Activated T-cell treated with anti-CD3 and anti-CD28 coated beads for 1 hour (primary cell): ENCODE measurements at regions not wholly inside any gene's neighbourhood (a gene's known extent, or its start where the extent isn't known, plus 50 kb on each side); places are given as distances from the start of the nearest gene placed in this dataset.
"Not testable (repeated sequence)": the region's sequence is repeated elsewhere in the genome, so short reads cannot be mapped to it uniquely, and the experiment has no call there.

Experiments used
- DNase-seq: peaks from one replicate; pipeline ENCODE4 v3.0.0-alpha.2; 2020; ENCODE audit warnings: low read depth

DNA sequence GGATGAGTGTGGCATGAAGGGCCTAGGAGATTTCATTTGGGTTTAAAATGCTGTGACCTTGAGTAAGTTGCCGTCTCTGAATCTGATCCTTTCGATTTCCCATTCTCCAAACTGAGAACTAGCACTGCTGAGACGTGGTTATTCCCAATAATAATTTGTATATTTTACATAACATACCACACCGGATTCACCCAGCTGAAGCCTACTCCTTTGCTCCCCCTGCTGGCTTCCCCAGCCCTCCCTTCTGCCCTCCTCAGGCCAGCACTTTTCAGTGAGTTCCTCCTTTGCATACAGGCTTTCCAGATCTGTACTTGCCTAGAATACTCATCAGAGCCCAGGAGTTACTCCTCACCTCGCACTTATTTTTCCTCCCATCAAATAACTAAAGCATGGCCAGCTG lies 255.1 kb downstream of the OR4F29 start:
- not testable (repeated sequence) for DNase-seq

DNA sequence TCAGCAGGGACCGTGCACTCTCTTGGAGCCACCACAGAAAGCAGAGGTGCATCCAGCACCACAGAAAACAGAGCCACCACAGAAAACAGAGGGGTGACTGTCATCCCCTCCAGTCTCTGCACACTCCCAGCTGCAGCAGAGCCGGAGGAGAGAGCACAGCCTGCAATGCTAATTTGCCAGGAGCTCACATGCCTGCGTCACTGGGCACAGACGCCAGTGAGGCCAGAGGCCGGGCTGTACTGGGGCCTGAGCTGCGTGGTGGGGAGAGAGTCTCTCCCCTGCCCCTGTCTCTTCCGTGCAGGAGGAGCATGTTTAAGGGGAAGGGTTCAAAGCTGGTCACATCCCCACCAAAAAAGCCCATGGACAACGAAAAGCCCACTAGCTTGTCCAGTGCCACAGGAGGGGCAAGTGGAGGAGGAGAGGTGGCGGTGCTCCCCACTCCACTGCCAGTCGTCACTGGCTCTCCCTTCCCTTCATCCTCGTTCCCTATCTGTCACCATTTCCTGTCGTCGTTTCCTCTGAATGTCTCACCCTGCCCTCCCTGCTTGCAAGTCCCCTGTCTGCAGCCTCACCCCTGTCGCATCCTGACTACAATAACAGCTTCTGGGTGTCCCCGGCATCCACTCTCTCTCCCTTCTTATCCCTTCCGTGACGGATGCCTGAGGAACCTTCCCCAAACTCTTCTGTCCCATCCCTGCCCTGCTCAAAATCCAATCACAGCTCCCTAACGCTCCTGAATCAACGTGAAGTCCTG lies 260.0 kb downstream of the OR4F29 start:
- DNase-seq: not testable (repeated sequence)

DNA sequence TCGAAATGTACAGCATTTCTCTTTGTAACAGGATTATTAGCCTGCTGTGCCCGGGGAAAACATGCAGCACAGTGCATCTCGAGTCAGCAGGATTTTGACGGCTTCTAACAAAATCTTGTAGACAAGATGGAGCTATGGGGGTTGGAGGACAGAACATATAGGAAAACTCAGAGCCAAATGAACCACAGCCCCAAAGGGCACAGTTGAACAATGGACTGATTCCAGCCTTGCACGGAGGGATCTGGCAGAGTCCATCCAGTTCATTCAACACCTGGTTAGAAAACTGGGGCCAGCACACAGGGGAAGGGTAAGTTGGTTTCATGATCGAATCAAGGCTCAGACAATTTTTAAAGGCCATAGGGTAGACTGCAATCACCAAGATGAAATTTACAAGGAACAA lies 260.8 kb downstream of the OR4F29 start:
- DNase-seq: not testable (repeated sequence)

DNA sequence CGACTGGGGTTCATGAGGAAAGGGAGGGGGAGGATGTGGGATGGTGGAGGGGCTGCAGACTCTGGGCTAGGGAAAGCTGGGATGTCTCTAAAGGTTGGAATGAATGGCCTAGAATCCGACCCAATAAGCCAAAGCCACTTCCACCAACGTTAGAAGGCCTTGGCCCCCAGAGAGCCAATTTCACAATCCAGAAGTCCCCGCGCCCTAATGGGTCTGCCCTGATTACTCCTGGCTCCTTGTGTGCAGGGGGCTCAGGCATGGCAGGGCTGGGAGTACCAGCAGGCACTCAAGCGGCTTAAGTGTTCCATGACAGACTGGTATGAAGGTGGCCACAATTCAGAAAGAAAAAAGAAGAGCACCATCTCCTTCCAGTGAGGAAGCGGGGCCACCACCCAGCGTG lies 261.6 kb downstream of the OR4F29 start:
- DNase-seq: not testable (repeated sequence)

DNA sequence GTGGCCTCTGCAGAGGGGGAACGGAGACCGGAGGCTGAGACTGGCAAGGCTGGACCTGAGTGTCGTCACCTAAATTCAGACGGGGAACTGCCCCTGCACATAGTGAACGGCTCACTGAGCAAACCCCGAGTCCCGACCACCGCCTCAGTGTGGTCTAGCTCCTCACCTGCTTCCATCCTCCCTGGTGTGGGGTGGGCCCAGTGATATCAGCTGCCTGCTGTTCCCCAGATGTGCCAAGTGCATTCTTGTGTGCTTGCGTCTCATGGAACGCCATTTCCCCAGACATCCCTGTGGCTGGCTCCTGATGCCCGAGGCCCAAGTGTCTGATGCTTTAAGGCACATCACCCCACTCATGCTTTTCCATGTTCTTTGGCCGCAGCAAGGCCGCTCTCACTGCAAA lies 262.2 kb downstream of the OR4F29 start:
- not testable (repeated sequence) for DNase-seq

DNA sequence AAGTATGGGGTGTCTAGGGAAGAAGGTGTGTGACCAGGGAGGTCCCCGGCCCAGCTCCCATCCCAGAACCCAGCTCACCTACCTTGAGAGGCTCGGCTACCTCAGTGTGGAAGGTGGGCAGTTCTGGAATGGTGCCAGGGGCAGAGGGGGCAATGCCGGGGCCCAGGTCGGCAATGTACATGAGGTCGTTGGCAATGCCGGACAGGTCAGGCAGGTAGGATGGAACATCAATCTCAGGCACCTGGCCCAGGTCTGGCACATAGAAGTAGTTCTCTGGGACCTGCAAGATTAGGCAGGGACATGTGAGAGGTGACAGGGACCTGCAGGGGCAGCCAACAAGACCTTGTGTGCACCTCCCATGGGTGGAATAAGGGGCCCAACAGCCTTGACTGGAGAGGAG lies 264.2 kb downstream of the OR4F29 start:
- not testable (repeated sequence) for DNase-seq

DNA sequence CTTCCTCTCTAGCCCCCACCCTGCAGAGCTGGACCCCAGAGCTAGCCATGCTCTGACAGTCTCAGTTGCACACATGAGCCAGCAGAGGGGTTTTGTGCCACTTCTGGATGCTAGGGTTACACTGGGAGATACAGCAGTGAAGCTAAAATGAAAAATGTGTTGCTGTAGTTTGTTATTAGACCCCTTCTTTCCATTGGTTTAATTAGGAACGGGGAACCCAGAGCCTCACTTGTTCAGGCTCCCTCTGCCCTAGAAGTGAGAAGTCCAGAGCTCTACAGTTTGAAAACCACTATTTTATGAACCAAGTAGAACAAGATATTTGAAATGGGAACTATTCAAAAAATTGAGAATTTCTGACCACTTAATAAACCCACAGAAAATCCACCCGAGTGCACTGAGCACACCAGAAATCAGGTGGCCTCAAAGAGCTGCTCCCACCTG lies 264.8 kb downstream of the OR4F29 start:
- DNase-seq: not testable (repeated sequence)

DNA sequence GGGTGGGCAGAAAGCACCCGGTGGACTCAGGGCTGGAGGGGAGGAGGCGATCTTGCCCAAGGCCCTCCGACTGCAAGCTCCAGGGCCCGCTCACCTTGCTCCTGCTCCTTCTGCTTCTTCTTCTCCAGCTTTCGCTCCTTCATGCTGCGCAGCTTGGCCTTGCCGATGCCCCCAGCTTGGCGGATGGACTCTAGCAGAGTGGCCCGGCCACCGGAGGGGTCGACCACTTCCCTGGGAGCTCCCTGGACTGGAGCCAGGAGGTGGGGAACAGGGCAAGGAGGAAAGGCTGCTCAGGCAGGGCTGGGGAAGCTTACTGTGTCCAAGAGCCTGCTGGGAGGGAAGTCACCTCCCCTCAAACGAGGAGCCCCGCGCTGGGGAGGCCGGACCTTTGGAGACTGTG lies 265.3 kb downstream of the OR4F29 start:
- DNase-seq: not testable (repeated sequence)

DNA sequence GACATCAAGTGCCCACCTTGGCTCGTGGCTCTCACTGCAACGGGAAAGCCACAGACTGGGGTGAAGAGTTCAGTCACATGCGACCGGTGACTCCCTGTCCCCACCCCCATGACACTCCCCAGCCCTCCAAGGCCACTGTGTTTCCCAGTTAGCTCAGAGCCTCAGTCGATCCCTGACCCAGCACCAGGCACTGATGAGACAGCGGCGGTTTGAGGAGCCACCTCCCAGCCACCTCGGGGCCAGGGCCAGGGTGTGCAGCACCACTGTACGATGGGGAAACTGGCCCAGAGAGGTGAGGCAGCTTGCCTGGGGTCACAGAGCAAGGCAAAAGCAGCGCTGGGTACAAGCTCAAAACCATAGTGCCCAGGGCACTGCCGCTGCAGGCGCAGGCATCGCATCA lies 266.0 kb downstream of the OR4F29 start:
- DNase-seq: not testable (repeated sequence)

DNA sequence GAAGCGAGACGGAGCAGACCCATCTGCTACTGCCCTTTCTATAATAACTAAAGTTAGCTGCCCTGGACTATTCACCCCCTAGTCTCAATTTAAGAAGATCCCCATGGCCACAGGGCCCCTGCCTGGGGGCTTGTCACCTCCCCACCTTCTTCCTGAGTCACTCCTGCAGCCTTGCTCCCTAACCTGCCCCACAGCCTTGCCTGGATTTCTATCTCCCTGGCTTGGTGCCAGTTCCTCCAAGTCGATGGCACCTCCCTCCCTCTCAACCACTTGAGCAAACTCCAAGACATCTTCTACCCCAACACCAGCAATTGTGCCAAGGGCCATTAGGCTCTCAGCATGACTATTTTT lies 267.2 kb downstream of the OR4F29 start:
- DNase-seq: not testable (repeated sequence)

DNA sequence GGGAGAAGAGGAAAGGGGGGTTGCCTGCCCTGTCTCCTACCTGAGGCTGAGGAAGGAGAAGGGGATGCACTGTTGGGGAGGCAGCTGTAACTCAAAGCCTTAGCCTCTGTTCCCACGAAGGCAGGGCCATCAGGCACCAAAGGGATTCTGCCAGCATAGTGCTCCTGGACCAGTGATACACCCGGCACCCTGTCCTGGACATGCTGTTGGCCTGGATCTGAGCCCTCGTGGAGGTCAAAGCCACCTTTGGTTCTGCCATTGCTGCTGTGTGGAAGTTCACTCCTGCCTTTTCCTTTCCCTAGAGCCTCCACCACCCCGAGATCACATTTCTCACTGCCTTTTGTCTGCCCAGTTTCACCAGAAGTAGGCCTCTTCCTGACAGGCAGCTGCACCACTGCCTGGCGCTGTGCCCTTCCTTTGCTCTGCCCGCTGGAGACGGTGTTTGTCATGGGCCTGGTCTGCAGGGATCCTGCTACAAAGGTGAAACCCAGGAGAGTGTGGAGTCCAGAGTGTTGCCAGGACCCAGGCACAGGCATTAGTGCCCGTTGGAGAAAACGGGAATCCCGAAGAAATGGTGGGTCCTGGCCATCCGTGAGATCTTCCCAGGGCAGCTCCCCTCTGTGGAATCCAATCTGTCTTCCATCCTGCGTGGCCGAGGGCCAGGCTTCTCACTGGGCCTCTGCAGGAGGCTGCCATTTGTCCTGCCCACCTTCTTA lies 267.7 kb downstream of the OR4F29 start:
- not testable (repeated sequence) for DNase-seq

DNA sequence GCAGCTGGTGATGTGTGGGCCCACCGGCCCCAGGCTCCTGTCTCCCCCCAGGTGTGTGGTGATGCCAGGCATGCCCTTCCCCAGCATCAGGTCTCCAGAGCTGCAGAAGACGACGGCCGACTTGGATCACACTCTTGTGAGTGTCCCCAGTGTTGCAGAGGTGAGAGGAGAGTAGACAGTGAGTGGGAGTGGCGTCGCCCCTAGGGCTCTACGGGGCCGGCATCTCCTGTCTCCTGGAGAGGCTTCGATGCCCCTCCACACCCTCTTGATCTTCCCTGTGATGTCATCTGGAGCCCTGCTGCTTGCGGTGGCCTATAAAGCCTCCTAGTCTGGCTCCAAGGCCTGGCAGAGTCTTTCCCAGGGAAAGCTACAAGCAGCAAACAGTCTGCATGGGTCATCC lies 268.4 kb downstream of the OR4F29 start:
- DNase-seq: not testable (repeated sequence)

DNA sequence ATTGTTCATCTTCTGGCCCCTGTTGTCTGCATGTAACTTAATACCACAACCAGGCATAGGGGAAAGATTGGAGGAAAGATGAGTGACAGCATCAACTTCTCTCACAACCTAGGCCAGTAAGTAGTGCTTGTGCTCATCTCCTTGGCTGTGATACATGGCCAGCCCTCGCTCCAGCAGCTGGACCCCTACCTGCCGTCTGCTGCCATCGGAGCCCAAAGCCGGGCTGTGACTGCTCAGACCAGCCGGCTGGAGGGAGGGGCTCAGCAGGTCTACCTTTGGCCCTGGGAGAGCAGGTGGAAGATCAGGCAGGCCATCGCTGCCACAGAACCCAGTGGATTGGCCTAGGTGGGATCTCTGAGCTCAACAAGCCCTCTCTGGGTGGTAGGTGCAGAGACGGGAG lies 268.8 kb downstream of the OR4F29 start:
- DNase-seq: not testable (repeated sequence)

DNA sequence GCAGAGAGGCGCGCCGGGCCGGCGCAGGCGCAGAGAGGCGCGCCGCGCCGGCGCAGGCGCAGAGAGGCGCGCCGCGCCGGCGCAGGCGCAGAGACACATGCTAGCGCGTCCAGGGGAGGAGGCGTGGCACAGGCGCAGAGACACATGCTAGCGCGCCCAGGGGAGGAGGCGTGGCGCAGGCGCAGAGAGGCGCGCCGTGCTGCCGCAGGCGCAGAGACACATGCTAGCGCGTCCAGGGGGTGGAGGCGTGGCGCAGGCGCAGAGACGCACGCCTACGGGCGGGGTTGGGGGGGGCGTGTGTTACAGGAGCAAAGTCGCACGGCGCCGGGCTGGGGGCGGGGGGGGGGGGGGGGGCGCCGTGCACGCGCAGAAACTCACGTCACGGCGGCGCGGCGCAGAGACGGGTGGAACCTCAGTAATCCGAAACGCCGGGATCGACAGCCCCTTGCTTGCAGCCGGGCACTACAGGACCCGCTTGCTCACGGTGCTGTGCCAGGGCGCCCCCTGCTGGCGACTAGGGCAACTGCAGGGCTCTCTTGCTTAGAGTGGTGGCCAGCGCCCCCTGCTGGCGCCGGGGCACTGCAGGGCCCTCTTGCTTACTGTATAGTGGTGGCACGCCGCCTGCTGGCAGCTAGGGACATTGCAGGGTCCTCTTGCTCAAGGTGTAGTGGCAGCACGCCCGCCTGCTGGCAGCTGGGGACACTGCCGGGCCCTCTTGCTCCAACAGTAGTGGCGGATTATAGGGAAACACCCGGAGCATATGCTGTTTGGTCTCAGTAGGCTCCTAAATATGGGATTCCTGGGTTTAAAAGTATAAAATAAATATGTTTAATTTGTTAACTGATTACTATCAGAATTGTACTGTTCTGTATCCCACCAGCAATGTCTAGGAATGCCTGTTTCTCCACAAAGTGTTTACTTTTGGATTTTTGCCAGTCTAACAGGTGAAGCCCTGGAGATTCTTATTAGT lies 269.9 kb downstream of the OR4F29 start:
- DNase-seq: peak; percentile 35

DNA sequence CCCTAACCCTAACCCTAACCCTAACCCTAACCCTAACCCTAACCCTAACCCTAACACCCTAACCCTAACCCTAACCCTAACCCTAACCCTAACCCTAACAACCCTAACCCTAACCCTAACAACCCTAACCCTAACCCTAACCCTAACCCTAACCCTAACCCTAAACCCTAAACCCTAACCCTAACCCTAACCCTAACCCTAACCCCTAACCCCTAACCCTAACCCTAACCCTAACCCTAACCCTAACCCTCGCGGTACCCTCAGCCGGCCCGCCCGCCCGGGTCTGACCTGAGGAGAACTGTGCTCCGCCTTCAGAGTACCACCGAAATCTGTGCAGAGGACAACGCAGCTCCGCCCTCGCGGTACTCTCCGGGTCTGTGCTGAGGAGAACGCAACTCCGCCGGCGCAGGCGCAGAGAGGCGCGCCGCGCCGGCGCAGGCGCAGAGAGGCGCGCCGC lies 270.7 kb downstream of the OR4F29 start:
- not testable (repeated sequence) for DNase-seq

DNA sequence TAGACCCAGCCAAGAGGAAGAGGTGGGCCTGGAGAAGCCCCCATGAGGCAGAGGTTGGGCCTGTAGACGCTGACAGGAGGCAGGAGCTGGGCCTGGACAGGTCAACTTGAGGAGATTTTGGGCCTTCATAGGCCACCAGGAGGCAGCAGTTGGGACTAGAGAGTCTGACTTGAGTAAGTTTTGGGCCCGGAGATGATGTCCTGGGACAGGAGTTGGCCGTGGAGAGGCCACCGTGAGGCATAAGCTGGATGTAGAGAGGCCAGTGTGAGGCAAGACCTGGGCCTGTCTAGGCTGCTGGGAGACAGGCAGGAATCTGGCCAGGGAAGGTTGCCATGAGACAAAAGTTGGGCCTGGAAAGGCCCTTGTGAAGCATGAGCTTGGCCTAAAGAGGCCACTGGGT lies 312.6 kb downstream of the OR4F29 start:
- not testable (repeated sequence) for DNase-seq

DNA sequence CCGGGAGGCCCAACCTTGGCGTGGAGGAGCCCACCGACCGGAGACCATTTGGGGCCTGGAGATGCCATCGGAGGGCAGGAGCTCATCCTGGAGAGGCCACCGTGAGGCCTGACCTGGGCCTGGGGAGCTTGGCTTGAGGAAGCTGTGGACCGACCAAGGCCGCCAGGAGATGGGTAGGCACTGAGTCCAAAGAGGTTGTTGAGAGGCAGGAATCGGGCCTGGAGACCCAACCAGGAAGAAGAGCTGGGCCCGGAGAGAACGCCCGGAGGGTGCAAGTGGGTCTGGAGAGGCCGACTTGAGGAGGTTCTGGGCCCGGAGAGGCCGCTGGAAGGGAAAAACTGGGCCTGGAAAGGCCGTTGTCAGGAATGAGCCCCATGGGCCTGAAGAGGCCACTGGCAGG lies 313.8 kb downstream of the OR4F29 start:
- not testable (repeated sequence) for DNase-seq

DNA sequence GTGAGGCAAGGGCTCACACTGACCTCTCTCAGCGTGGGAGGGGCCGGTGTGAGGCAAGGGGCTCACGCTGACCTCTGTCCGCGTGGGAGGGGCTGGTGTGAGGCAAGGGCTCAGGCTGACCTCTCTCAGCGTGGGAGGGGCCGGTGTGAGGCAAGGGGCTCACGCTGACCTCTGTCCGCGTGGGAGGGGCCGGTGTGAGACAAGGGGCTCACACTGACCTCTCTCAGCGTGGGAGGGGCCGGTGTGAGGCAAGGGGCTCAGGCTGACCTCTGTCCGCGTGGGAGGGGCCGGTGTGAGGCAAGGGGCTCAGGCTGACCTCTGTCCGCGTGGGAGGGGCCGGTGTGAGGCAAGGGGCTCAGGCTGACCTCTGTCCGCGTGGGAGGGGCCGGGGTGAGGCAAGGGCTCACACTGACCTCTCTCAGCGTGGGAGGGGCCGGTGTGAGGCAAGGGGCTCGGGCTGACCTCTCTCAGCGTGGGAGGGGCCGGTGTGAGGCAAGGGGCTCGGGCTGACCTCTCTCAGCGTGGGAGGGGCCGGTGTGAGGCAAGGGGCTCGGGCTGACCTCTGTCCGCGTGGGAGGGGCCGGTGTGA lies 315.0 kb downstream of the OR4F29 start:
- not testable (repeated sequence) for DNase-seq

DNA sequence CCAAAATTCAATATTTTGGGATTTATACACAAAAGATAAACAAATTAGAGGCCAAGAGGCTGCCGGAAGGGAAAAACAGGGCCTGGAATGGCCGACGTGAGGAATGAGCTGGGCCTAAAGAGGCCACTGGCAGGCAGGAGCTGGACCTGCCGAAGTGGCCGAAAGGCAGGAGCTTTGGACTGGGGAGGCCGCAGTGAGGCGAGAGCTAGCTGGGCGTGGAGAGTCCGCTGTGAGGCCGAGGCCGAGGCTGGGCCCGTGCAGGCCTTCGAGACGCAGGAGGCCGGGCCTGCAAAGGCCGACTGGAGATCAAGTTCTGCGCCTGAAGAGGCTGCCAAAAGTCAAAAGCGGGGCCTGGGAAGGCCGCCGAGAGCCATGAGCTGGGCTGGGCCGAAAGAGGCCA lies 316.5 kb downstream of the OR4F29 start:
- not testable (repeated sequence) for DNase-seq

DNA sequence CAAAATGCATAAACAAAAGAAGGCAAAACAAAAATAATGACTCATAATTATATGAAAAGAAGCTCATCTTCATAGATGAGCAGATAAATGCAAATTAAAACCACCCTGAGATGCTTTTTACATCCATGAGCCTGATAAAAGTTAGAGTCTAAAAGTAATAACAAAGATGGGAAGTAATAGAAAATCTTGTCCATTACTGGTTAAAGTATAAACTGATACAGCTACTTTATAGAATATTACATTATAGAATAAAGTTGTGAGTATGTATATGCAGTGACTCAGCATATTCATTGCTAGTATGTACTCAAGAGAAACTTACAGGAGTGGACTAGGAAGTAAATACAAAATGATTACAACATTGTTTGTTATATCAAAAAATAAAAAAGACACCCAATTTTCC lies 333.0 kb downstream of the OR4F29 start:
- DNase-seq: not testable (repeated sequence)

DNA sequence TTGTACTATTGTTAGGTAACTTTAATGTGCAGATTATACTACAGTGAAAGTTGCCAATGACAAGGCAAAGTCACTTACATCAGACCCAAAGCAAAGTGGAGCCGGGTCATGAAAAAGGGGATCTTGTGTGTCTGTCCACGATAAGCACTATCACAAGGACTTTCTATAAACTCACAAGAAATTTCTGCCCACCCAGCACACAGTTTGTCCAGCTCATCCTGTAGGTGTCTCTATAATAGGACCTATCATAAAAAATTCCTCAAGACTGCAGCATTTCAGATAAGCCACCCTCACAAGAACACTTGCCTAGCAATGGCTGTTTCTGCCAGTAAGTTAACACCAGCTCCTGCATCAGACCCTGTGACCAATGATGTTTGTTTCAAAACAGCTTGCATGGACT lies 335.9 kb downstream of the OR4F29 start:
- DNase-seq: not testable (repeated sequence)

DNA sequence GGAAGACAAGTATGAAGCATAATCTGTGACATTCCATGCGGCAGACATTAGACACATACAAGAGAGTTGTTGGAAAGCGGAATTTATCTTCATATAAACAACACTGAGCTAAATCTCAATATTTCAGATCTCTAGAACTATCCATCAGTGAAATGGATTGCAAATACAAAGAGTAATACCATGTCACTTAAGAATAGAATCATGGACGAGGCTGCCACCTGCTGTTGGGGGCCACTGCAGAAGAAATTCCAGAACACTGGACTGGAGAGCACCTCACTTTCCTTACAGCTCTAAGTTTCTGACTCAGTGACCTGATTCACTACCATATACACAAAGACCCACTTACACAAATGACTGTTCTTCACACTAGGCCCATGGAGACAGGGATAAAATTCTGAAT lies 346.7 kb downstream of the OR4F29 start:
- not testable (repeated sequence) for DNase-seq
